Stomach smooth muscle (tissue), 2 donors: ENCODE measurements at regions not wholly inside any gene's neighbourhood (a gene's known extent, or its start where the extent isn't known, plus 50 kb on each side); places are given as distances from the start of the nearest gene placed in this dataset.
"Not testable (repeated sequence)": the region's sequence is repeated elsewhere in the genome, so short reads cannot be mapped to it uniquely, and the experiment has no call there.

Experiments
- H3K27ac ChIP-seq: one replicate; pipeline ENCODE4 v1.7.0; 2013; ENCODE audit warnings: mild to moderate bottlenecking, low read length, inconsistent platforms
- H3K27me3 ChIP-seq, 2 donors: one replicate each; pipeline ENCODE4 v1.7.0; 2013; ENCODE audit warnings: low read length in 2 of 2; ENCODE audit not compliant: insufficient read depth in 2 of 2, control insufficient read depth in 1 of 2
- H3K36me3 ChIP-seq, 2 donors: one replicate each; pipeline ENCODE4 v1.7.0; 2013; ENCODE audit warnings: low read length in 2 of 2; ENCODE audit not compliant: control insufficient read depth in 2 of 2, insufficient read depth in 2 of 2
- H3K4me1 ChIP-seq: one replicate; pipeline ENCODE4 v1.7.0; 2013; ENCODE audit warnings: low read length; ENCODE audit not compliant: control insufficient read depth, insufficient read depth
- H3K4me3 ChIP-seq, 2 donors: one replicate each; pipeline ENCODE4 v1.7.0; 2013; ENCODE audit warnings: low read length in 2 of 2
- H3K9ac ChIP-seq, 2 donors: one replicate each; pipeline ENCODE4 v1.7.0; 2013; ENCODE audit warnings: low read length in 2 of 2, mild to moderate bottlenecking in 1 of 2
- H3K9me3 ChIP-seq, 2 donors: one replicate each; pipeline ENCODE4 v1.7.0; 2013; ENCODE audit warnings: low read length in 2 of 2; ENCODE audit not compliant: control insufficient read depth in 2 of 2
- donor health status: healthy.
- donor health status: Pancreatic carcinoma.

GRCh38 chr18:43772907-43773306 is 495.6 kb upstream of the SYT4 start:
- H3K9me3 ChIP-seq = no peaks in the 10 kb centered on the region

GRCh38 chr18:43774497-43774896 is 497.2 kb upstream of the SYT4 start:
- Histone ChIP-seq H3K9me3 (no peaks in the 10 kb centered on the region), H3K27ac (no peak overlapping the region), H3K27me3 (no peaks in the 10 kb centered on the region), H3K36me3 (no peaks in the 10 kb centered on the region), H3K4me1 (peaks cover 3% of the 10 kb centered on the region), H3K4me3 (no peak overlapping the region), H3K9ac (no peak overlapping the region)

More at GRCh38 chr18:43772907-43773306, 495.6 kb upstream of the SYT4 start:
- no peaks in the 10 kb centered on the region for H3K36me3 ChIP-seq
- no peaks in the 10 kb centered on the region for H3K27me3 ChIP-seq
- no peak overlapping the region for H3K9ac ChIP-seq
- H3K4me3 ChIP-seq = peak overlapping the region in 1 of 2 donors; percentile 26
- peaks cover 3% of the 10 kb centered on the region for H3K4me1 ChIP-seq
- no peak overlapping the region for H3K27ac ChIP-seq

DNA sequence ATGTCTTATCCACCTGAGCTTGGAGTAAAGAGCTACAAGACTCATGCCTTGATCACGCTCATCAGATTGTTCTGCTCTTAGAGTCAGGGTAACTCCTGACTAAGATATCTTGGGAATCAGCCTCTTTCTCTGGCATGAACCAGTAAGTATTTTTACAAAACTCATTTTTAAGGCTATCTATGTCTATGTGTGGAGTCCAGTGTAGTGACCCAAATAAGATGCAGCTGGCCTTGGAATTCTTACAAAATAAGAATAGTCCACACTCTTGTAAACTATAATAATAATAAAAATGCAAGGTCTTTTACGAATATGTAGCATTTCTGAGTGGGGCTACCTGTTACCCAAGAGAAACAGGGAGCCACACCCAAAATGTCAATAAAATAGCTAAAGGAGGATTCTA is 498.3 kb upstream of the SYT4 start:
- Histone ChIP-seq H3K36me3 (no peaks in the 10 kb centered on the region), H3K27me3 (no peaks in the 10 kb centered on the region)

DNA sequence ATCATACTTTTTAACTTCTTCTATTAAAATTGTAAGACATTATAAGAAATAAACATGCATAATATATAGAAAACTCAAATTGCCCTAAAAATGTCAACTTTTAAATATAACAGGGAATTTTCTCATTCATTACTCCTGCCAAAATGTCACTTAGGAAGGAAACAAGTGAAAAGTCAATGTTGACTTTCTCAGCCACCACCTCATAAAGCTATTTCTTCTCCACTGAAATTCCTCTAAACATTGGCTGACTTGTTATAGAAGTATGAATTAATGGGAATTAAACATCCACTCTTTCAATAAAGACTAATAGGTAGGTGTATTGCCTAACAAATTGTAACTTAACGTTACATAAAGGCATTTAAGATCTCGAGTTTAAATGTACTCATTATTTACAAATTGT is 499.7 kb upstream of the SYT4 start:
- Histone ChIP-seq H3K27me3 (no peaks in the 10 kb centered on the region), H3K9ac (no peak overlapping the region), H3K9me3 (no peaks in the 10 kb centered on the region), H3K27ac (no peak overlapping the region), H3K4me3 (no peak overlapping the region), H3K36me3 (no peaks in the 10 kb centered on the region), H3K4me1 (peaks cover 3% of the 10 kb centered on the region)

More for the DNA sequence above, 498.3 kb upstream of the SYT4 start:
- Histone ChIP-seq H3K9ac (no peak overlapping the region), H3K4me1 (peaks cover 3% of the 10 kb centered on the region), H3K27ac (no peak overlapping the region), H3K4me3 (no peak overlapping the region), H3K9me3 (no peaks in the 10 kb centered on the region)

GRCh38 chr18:43777636-43778304 is 500.5 kb upstream of the SYT4 start:
- peaks cover under 1% of the 10 kb centered on the region for H3K4me1 ChIP-seq
- H3K36me3 ChIP-seq = no peaks in the 10 kb centered on the region
- H3K27me3 ChIP-seq = no peaks in the 10 kb centered on the region
- no peak overlapping the region for H3K9ac ChIP-seq
- H3K27ac ChIP-seq = no peak overlapping the region
- no peak overlapping the region for H3K4me3 ChIP-seq
- no peaks in the 10 kb centered on the region for H3K9me3 ChIP-seq

DNA sequence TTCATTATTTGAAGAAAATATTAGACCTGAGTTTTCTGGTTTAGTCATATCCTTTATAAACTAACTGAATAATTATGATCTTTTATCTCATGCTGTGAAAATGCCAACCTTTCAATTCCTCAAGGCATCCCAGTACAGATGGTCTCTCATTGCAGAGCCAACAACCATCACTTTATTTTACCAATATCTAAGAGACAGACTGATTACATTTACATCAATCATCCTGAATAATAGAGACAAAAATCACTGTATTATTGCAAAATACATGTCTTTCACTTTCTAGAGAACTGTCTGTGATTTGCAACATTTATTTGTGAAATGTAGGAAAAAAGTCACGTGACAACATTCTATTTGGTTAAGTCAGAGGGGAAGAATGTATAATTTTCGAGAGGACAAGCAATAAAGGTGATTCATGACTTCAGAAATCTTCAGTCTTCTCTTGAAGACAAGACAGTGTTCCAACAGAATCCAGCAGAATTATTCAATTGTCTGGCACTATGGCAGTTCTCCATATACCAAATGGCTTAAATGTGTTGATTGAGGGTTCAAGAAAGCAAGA is 503.6 kb upstream of the SYT4 start:
- Histone ChIP-seq H3K4me1 (no peaks in the 10 kb centered on the region), H3K36me3 (no peaks in the 10 kb centered on the region), H3K4me3 (no peak overlapping the region), H3K27ac (no peak overlapping the region), H3K9me3 (no peaks in the 10 kb centered on the region), H3K9ac (no peak overlapping the region), H3K27me3 (no peaks in the 10 kb centered on the region)

DNA sequence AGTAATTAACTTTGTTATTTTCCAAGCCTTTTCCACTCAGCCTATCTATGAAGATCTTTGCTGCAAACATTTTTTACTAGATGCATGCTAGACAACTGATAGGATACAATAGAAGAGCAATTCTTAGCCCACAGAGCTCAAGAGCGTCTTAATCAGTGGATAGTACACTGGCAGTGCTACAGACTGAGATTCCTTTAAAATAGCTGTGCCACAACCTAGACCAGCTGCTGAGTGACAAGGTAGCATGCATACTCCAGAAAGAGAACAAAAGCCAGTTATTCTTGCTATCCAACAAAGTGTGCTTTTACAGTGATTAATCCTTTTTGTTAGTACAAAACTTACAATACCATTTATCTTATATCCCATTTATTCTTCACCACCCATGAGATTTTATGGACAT is 507.9 kb upstream of the SYT4 start:
- H3K4me3 ChIP-seq = no peak overlapping the region
- no peaks in the 10 kb centered on the region for H3K4me1 ChIP-seq
- H3K9ac ChIP-seq = no peak overlapping the region
- no peaks in the 10 kb centered on the region for H3K36me3 ChIP-seq
- H3K27ac ChIP-seq = no peak overlapping the region
- H3K27me3 ChIP-seq = no peaks in the 10 kb centered on the region
- no peaks in the 10 kb centered on the region for H3K9me3 ChIP-seq

- Histone ChIP-seq H3K9ac (no peak overlapping the region), H3K36me3 (no peaks in the 10 kb centered on the region), H3K4me1 (no peaks in the 10 kb centered on the region), H3K27ac (no peak overlapping the region), H3K9me3 (no peaks in the 10 kb centered on the region), H3K27me3 (no peaks in the 10 kb centered on the region), H3K4me3 (no peak overlapping the region)
Observed at GRCh38 chr18:43786893-43787292, 509.6 kb upstream of the SYT4 start.

- H3K27ac ChIP-seq, H3K9ac ChIP-seq, H3K4me3 ChIP-seq, H3K27me3 ChIP-seq, H3K36me3 ChIP-seq, H3K9me3 ChIP-seq, H3K4me1 ChIP-seq: not testable (repeated sequence)
Observed at GRCh38 chr18:43787721-43788120, 510.4 kb upstream of the SYT4 start.

- Histone ChIP-seq H3K4me1 (no peaks in the 10 kb centered on the region), H3K27me3 (no peaks in the 10 kb centered on the region), H3K9ac (no peak overlapping the region), H3K4me3 (no peak overlapping the region), H3K36me3 (no peaks in the 10 kb centered on the region), H3K9me3 (no peaks in the 10 kb centered on the region), H3K27ac (no peak overlapping the region)
Observed at GRCh38 chr18:43789234-43790000, 512.1 kb upstream of the SYT4 start.

- H3K27me3 ChIP-seq = no peaks in the 10 kb centered on the region
- H3K27ac ChIP-seq = no peak overlapping the region
- no peak overlapping the region for H3K4me3 ChIP-seq
- no peaks in the 10 kb centered on the region for H3K36me3 ChIP-seq
- H3K4me1 ChIP-seq = no peaks in the 10 kb centered on the region
- no peaks in the 10 kb centered on the region for H3K9me3 ChIP-seq
- no peak overlapping the region for H3K9ac ChIP-seq
Observed at GRCh38 chr18:43793910-43794309, 516.6 kb upstream of the SYT4 start.
